ENCODE measurements at regions not wholly inside any gene's neighbourhood (a gene's known extent, or its start where the extent isn't known, plus 50 kb on each side); places are given as distances from the start of the nearest gene placed in this dataset.
"Not testable (repeated sequence)": the region's sequence is repeated elsewhere in the genome, so short reads cannot be mapped to it uniquely, and the experiment has no call there.

- not testable (repeated sequence) for DNase-seq
These were observed 113.2 kb upstream of the PRSS1 start for GRCh38 chr7:142636107-142636506.

GRCh38 chr7:142632271-142633134, 116.8 kb upstream of the PRSS1 start:
- peak; percentile 75 for DNase-seq

GRCh38 chr7:142629588-142630260, 119.5 kb upstream of the PRSS1 start:
- DNase-seq = no peak

- DNase-seq = no peak
These were observed 120.3 kb upstream of the PRSS1 start for GRCh38 chr7:142628945-142629344.

- not testable (repeated sequence) for DNase-seq
These were observed 122.0 kb upstream of the PRSS1 start for GRCh38 chr7:142627223-142627622.

- peak; percentile 75 for DNase-seq
These were observed 122.7 kb upstream of the PRSS1 start for GRCh38 chr7:142626420-142627035.

GRCh38 chr7:142625216-142625615, 124.1 kb upstream of the PRSS1 start:
- DNase-seq = not testable (repeated sequence)

GRCh38 chr7:142620402-142620801, 128.9 kb upstream of the PRSS1 start:
- no peak for DNase-seq

GRCh38 chr7:142618655-142619351, 130.5 kb upstream of the PRSS1 start:
- no peak for DNase-seq

- DNase-seq = no peak
These were observed 132.4 kb upstream of the PRSS1 start for GRCh38 chr7:142616842-142617241.

- DNase-seq = no peak
These were observed 133.1 kb upstream of the PRSS1 start for GRCh38 chr7:142616121-142616643.

- no peak for DNase-seq
These were observed 133.8 kb upstream of the PRSS1 start for GRCh38 chr7:142615508-142615907.

- no peak for DNase-seq
These were observed 135.2 kb upstream of the PRSS1 start for GRCh38 chr7:142614116-142614515.

GRCh38 chr7:142612237-142612881, 136.9 kb upstream of the PRSS1 start:
- DNase-seq = no peak

- no peak for DNase-seq
These were observed 137.6 kb upstream of the PRSS1 start for GRCh38 chr7:142611566-142612236.

- no peak for DNase-seq
These were observed 140.4 kb upstream of the PRSS1 start for GRCh38 chr7:142608630-142609428.

- no peak for DNase-seq
These were observed 141.9 kb upstream of the PRSS1 start for GRCh38 chr7:142607351-142607750.

- DNase-seq = no peak
These were observed 143.2 kb upstream of the PRSS1 start for GRCh38 chr7:142606081-142606480.

- no peak for DNase-seq
These were observed 144.6 kb upstream of the PRSS1 start for GRCh38 chr7:142604671-142605070.

GRCh38 chr7:142603870-142604448, 145.3 kb upstream of the PRSS1 start:
- peak; percentile 68 for DNase-seq

- no peak for DNase-seq
These were observed 146.5 kb upstream of the PRSS1 start for GRCh38 chr7:142602756-142603155.
